K562 (cell line): ENCODE measurements at regions not wholly inside any gene's neighbourhood (a gene's known extent, or its start where the extent isn't known, plus 50 kb on each side); places are given as distances from the start of the nearest gene placed in this dataset.
A peak's percentile ranks its signal among the peaks of the same experiment; 100 is the strongest.

Experiments
- BCOR ChIP-seq: fragments of 450-650 bp; IDR thresholded peaks from 2 replicates; pipeline ENCODE4 v1.6.1; 2016
- BRD4 ChIP-seq: fragments of 200-600 bp; sonication (generic); IDR thresholded peaks from 2 replicates; pipeline ENCODE4 v1.6.1; 2017; ENCODE audit warnings: inconsistent platforms
- BRD9 ChIP-seq: fragments of 450-650 bp; IDR thresholded peaks from 2 replicates; pipeline ENCODE4 v1.6.1; 2018; ENCODE audit warnings: low read depth; ENCODE audit not compliant: partially characterized antibody
- CBFA2T3 ChIP-seq: fragments of 450-650 bp; IDR thresholded peaks from 2 replicates; pipeline ENCODE4 v1.6.1; 2017
- CTCFL ChIP-seq: IDR thresholded peaks from 2 replicates; pipeline ENCODE4 v1.6.1; 2011; ENCODE audit warnings: borderline replicate concordance, low read depth, mild to moderate bottlenecking, moderate library complexity, low read length; ENCODE audit not compliant: insufficient read depth, poor library complexity, severe bottlenecking
- CUX1 ChIP-seq: fragments of 200-800 bp; sonication (Bioruptor generic); IDR thresholded peaks from 2 replicates; pipeline ENCODE4 v1.6.1; 2016; ENCODE audit warnings: missing genetic modification characterization, missing compliant biosample characterization
- CXXC5 ChIP-seq: fragments of 250-450 bp; sonication (Bioruptor Pico); IDR thresholded peaks from 2 replicates; pipeline ENCODE4 v1.8.0; 2022; ENCODE audit warnings: inconsistent platforms, mild to moderate bottlenecking, moderate library complexity
- DMBX1 ChIP-seq: fragments of 250-450 bp; sonication (Bioruptor Pico); IDR thresholded peaks from 2 replicates; pipeline ENCODE4 v1.8.0; 2022; ENCODE audit warnings: inconsistent platforms, mild to moderate bottlenecking, moderate library complexity, borderline replicate concordance
- EP300 ChIP-seq: IDR thresholded peaks from 2 replicates; pipeline ENCODE4 v1.6.1; 2012; ENCODE audit warnings: low read length, improper control_type of control experiment
- GATA2 ChIP-seq: sonication (generic); formaldehyde crosslinking; IDR thresholded peaks from 2 replicates; pipeline ENCODE4 v1.4.0; 2020; ENCODE audit warnings: mild to moderate bottlenecking, missing genetic modification reagents
- GATAD2B ChIP-seq: fragments of 450-650 bp; IDR thresholded peaks from 2 replicates; pipeline ENCODE4 v1.6.1; 2017; ENCODE audit warnings: mild to moderate bottlenecking, borderline replicate concordance
- HLTF ChIP-seq: fragments of 450-650 bp; IDR thresholded peaks from 2 replicates; pipeline ENCODE4 v1.6.1; 2016
- MAZ ChIP-seq, 2 experiments: fragments of 450-650 bp in 1 of 2; sonication (generic) in 1 of 2; formaldehyde crosslinking; IDR thresholded peaks in 1 of 2; conservative IDR thresholded peaks in 1 of 2; 2 replicates each; pipeline versions ENCODE4 v1.4.0 to v1.5.0; 2020; ENCODE audit warnings: mild to moderate bottlenecking in 1 of 2, missing genetic modification reagents in 1 of 2
- MITF ChIP-seq: IDR thresholded peaks from 2 replicates; pipeline ENCODE4 v1.6.1; 2014; ENCODE audit warnings: antibody characterized with exemption
- SMAD1 ChIP-seq: fragments of 150-350 bp; IDR thresholded peaks from 2 replicates; pipeline ENCODE4 v1.6.1; 2014; ENCODE audit warnings: low read length, low read depth; ENCODE audit not compliant: partially characterized antibody
- SMARCE1 ChIP-seq: fragments of 450-650 bp; IDR thresholded peaks from 2 replicates; pipeline ENCODE4 v1.7.1; 2016; ENCODE audit warnings: mild to moderate bottlenecking
- SRF ChIP-seq, 2 experiments: fragments of 250-450, 450-650 bp in 1 of 2; sonication (Bioruptor Pico) in 1 of 2; sonication (generic) in 1 of 2; formaldehyde crosslinking; IDR thresholded peaks; 2 replicates each; pipeline versions ENCODE4 v1.5.0 to v1.5.1; 2020 to 2022; ENCODE audit warnings: mild to moderate bottlenecking in 1 of 2, missing genetic modification reagents in 1 of 2
- TEAD4 ChIP-seq, 2 experiments: sonication (generic) in 1 of 2; formaldehyde crosslinking in 1 of 2; IDR thresholded peaks; 2 replicates each; pipeline versions ENCODE4 v1.6.1 to v1.8.0; 2012 to 2022; ENCODE audit warnings: borderline replicate concordance in 1 of 2, inconsistent platforms in 1 of 2, low read length in 1 of 2, mild to moderate bottlenecking in 1 of 2, missing genetic modification reagents in 1 of 2
- ZNF143 ChIP-seq: sonication (generic); formaldehyde crosslinking; IDR thresholded peaks from 2 replicates; pipeline ENCODE4 v1.9.0; 2022; ENCODE audit warnings: mild to moderate bottlenecking, missing genetic modification reagents
- ZZZ3 ChIP-seq: fragments of 450-650 bp; IDR thresholded peaks from 2 replicates; pipeline ENCODE4 v1.6.1; 2016; ENCODE audit warnings: antibody characterized with exemption, mild to moderate bottlenecking, moderate library complexity

- TF ChIP-seq TEAD4 (IDR thresholded peaks at IDR 0.05; ENCODE audit: low read length) = peak; percentile 44; the same call in 1 of the 2 replicates
- no peak for TF ChIP-seq TEAD4 (CRISPR knock-in tag; IDR thresholded peaks at IDR 0.05; ENCODE audit: borderline replicate concordance)
- peak; percentile 88 for TF ChIP-seq SMAD1
- TF ChIP-seq EP300 = peak; percentile 98
- peak; percentile 89 for TF ChIP-seq GATA2 (CRISPR knock-in tag)
- peak; percentile 83 for TF ChIP-seq BCOR
- TF ChIP-seq MITF = 0 out of 2 replicates have a peak, but pooled peaks have one; percentile 5
- TF ChIP-seq BRD4 = peak; percentile 85; the same call in 1 of the 2 replicates
- TF ChIP-seq GATAD2B = peak; percentile 53; the same call in 1 of the 2 replicates
- TF ChIP-seq CXXC5 (CRISPR knock-in tag) = peak; percentile 69
- TF ChIP-seq SMARCE1 = peak; percentile 79
- peak; percentile 73 for TF ChIP-seq CBFA2T3
- peak; percentile 97 for TF ChIP-seq BRD9
- TF ChIP-seq CUX1 (CRISPR knock-in tag) = no peak; the same call in 1 of the 2 replicates
- TF ChIP-seq CTCFL = no peak
- peak; percentile 58; the same call in 1 of the 2 replicates for TF ChIP-seq DMBX1 (CRISPR knock-in tag)
- TF ChIP-seq HLTF = no peak
- no peak for TF ChIP-seq SRF (CRISPR knock-in tag; IDR thresholded peaks at IDR 0.05)
- TF ChIP-seq ZZZ3 = no peak
- TF ChIP-seq MAZ (CRISPR knock-in tag; conservative IDR thresholded peaks at IDR 0.05 in 1 of 2, IDR thresholded peaks at IDR 0.05 in 1 of 2) = peak in 1 of 2 experiments; percentile 51; a peak in 2 of 4 replicates
- no peak for TF ChIP-seq ZNF143 (CRISPR knock-in tag)
Measured at GRCh38 chr2:105600949-105601794, 143.5 kb upstream of the NCK2 start (continued).
